ENCODE measurements at regions not wholly inside any gene's neighbourhood (a gene's known extent, or its start where the extent isn't known, plus 50 kb on each side); places are given as distances from the start of the nearest gene placed in this dataset.

DNA sequence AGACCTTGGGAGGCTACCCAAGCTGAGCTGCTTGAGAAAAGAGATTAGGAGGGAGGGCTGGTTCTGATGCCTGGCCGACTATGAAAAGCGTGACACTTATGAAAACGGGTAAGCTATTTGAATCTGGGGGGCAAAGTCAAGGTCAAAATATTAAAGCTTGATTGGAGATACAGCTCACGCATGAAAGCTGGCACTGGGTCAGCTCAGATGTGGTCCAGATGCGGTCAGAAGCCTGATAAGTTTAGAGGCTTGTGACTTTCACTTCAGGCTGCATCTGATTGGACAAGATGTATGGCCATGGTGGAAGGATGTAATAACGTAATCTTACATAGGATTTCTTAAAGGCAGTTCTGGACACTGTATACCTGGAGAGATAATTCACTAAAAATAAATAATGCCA, 690.3 kb downstream of the NTRK3 start:
- TF ChIP-seq, protein P1, sequence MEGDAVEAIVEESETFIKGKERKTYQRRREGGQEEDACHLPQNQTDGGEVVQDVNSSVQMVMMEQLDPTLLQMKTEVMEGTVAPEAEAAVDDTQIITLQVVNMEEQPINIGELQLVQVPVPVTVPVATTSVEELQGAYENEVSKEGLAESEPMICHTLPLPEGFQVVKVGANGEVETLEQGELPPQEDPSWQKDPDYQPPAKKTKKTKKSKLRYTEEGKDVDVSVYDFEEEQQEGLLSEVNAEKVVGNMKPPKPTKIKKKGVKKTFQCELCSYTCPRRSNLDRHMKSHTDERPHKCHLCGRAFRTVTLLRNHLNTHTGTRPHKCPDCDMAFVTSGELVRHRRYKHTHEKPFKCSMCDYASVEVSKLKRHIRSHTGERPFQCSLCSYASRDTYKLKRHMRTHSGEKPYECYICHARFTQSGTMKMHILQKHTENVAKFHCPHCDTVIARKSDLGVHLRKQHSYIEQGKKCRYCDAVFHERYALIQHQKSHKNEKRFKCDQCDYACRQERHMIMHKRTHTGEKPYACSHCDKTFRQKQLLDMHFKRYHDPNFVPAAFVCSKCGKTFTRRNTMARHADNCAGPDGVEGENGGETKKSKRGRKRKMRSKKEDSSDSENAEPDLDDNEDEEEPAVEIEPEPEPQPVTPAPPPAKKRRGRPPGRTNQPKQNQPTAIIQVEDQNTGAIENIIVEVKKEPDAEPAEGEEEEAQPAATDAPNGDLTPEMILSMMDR (conservative IDR thresholded peaks at IDR 0.05 in 1 of 2, IDR thresholded peaks at IDR 0.05 in 1 of 2; ENCODE audit: low read depth in 1 of 2, low read length in 2 of 2) = no peak
- TF ChIP-seq EZH2 (IDR thresholded peaks at IDR 0.05; ENCODE audit: low read length, missing control alignments) = no peak
